Kidney (tissue), 13 donors: ENCODE measurements at regions not wholly inside any gene's neighbourhood (a gene's known extent, or its start where the extent isn't known, plus 50 kb on each side); places are given as distances from the start of the nearest gene placed in this dataset.

Experiments
- DNase-seq, 5 donors: peaks; one replicate each; pipeline ENCODE4 v3.0.0-alpha.2; 2013 to 2020
- FAIRE-seq: peaks from 2 replicates; lab custom pipeline; 2012; peaks lifted over from hg19 to GRCh38; lab: Jason Lieb, UNC
- H3K27ac ChIP-seq, 2 donors: one replicate each; pipeline ENCODE4 v1.7.0; 2013; ENCODE audit warnings: low read depth in 2 of 2, low read length in 2 of 2, inconsistent platforms in 1 of 2
- H3K27me3 ChIP-seq: one replicate; pipeline ENCODE4 v1.7.1; 2013; ENCODE audit warnings: low read length, inconsistent platforms; ENCODE audit not compliant: control insufficient read depth, insufficient read depth
- H3K36me3 ChIP-seq, 3 donors: one replicate each; pipeline versions ENCODE4 v1.7.0 to v1.7.1; 2013; ENCODE audit warnings: low read length in 3 of 3, control low read depth in 1 of 3, inconsistent platforms in 1 of 3; ENCODE audit not compliant: insufficient read depth in 3 of 3, control insufficient read depth in 2 of 3
- H3K4me1 ChIP-seq, 3 donors: one replicate each; pipeline versions ENCODE4 v1.7.0 to v1.7.1; 2013; ENCODE audit warnings: low read length in 3 of 3, inconsistent platforms in 1 of 3, low read depth in 1 of 3; ENCODE audit not compliant: control insufficient read depth in 2 of 3, insufficient read depth in 2 of 3
- H3K4me3 ChIP-seq, 3 donors: one replicate each; pipeline versions ENCODE4 v1.7.0 to v1.8.1; 2013; ENCODE audit warnings: low read length in 3 of 3, control low read depth in 1 of 3, inconsistent platforms in 1 of 3
- H3K9ac ChIP-seq, 3 donors: one replicate each; pipeline versions ENCODE4 v1.7.0 to v1.7.1; 2013; ENCODE audit warnings: low read length in 3 of 3, control low read depth in 1 of 3, inconsistent platforms in 1 of 3
- H3K9me3 ChIP-seq, 3 donors: one replicate each; pipeline versions ENCODE4 v1.7.0 to v1.7.1; 2013; ENCODE audit warnings: low read length in 3 of 3, control low read depth in 1 of 3, inconsistent platforms in 1 of 3; ENCODE audit not compliant: control insufficient read depth in 2 of 3, insufficient read depth in 1 of 3
- CTCF ChIP-seq: IDR thresholded peaks from 3 replicates; pipeline ENCODE4 v1.5.1; 2012; ENCODE audit warnings: mild to moderate bottlenecking, moderate library complexity, borderline replicate concordance; ENCODE audit not compliant: insufficient read depth; ENCODE audit errors: extremely low read depth
- intact Hi-C: fragments of 100-400 bp; cut with DNase I; formaldehyde crosslinking; loops from one replicate; pipeline ENCODE4 v1.11.1; 2022
- donor health status: control.
- donor health status: control.
- donor health status: control.
- donor health status: control.
- donor health status: control.
- donor health status: DM: yes; HTN: yes; CAD: no.
- donor health status: Normal renal cell carcinoma (clear cell type).

- no peaks in the 10 kb centered on the region for H3K9me3 ChIP-seq
- peaks cover 0 to 3% (median 0%) of the 10 kb centered on the region in 3 donors for H3K4me1 ChIP-seq
- peak in 4 of 5 donors; percentile 46 to 69 (median 59) for DNase-seq
- H3K9ac ChIP-seq, result no peak overlapping the region
- H3K27me3 ChIP-seq, result no peaks in the 10 kb centered on the region
- H3K4me3 ChIP-seq, result no peak overlapping the region
- no peak overlapping the region for H3K27ac ChIP-seq
- intact Hi-C loops, result no loop called here
- no peaks in the 10 kb centered on the region for H3K36me3 ChIP-seq
- FAIRE-seq, result no peak
- TF ChIP-seq CTCF, result no peak
Observed at GRCh38 chr22:49628391-49629260, 199.0 kb downstream of the BRD1 start.

GRCh38 chr22:49627217-49628181, 200.2 kb downstream of the BRD1 start:
- FAIRE-seq, result no peak
- Histone ChIP-seq H3K27me3 (no peaks in the 10 kb centered on the region), H3K4me1 (peaks cover 0 to 3% (median 0%) of the 10 kb centered on the region in 3 donors), H3K9ac (no peak overlapping the region), H3K27ac (no peak overlapping the region), H3K4me3 (no peak overlapping the region), H3K36me3 (no peaks in the 10 kb centered on the region), H3K9me3 (no peaks in the 10 kb centered on the region)
- intact Hi-C loops, result no loop called here
- DNase-seq, result peak in 2 of 5 donors; percentile 18 to 59
- no peak for TF ChIP-seq CTCF

GRCh38 chr22:49626361-49627216, 201.1 kb downstream of the BRD1 start:
- no peaks in the 10 kb centered on the region for H3K36me3 ChIP-seq
- no peaks in the 10 kb centered on the region for H3K27me3 ChIP-seq
- H3K9me3 ChIP-seq, result no peaks in the 10 kb centered on the region
- intact Hi-C loops, result no loop called here
- no peak overlapping the region for H3K9ac ChIP-seq
- DNase-seq (peak in 1 of 5 donors; percentile 64), FAIRE-seq (no peak)
- no peaks in the 10 kb centered on the region for H3K4me1 ChIP-seq
- no peak overlapping the region for H3K4me3 ChIP-seq
- no peak for TF ChIP-seq CTCF
- H3K27ac ChIP-seq, result no peak overlapping the region
